HG03558 (cell line): ENCODE measurements at regions not wholly inside any gene's neighbourhood (a gene's known extent, or its start where the extent isn't known, plus 50 kb on each side); places are given as distances from the start of the nearest gene placed in this dataset.

Source experiments
- ATAC-seq: cut with Tn5 transposase; IDR thresholded peaks from one replicate; pipeline ENCODE4 v1.9.1; 2021; ENCODE audit warnings: moderate number of reproducible peaks; ENCODE audit not compliant: unreplicated experiment; ENCODE audit errors: extremely low read depth

- no peak for ATAC-seq
These were observed 54.7 kb downstream of the GLUD2 start for GRCh38 chrX:121102101-121102500.

DNA sequence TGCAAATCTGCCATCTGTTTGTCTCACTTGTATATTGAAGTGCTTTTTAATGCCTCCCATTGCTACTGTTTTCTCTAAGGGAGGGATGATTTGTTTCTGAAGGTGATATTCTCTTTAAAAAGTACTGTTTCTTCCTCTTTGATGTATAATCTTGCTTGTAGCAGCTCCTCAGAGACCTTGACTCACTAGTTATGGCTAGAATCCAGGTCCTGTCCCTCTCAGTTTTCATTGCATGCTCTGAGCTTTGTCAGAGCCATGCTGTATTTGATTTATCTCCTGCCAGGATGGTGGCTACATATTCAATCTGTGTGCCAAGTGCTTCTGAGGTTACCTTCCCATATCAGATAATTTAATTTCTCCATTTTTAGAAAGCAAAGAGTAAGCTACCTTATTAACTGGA, 56.0 kb downstream of the GLUD2 start:
- no peak for ATAC-seq

- ATAC-seq, result no peak
These were observed 59.2 kb downstream of the GLUD2 start for GRCh38 chrX:121106484-121107235.

- ATAC-seq, result no peak
These were observed 62.6 kb downstream of the GLUD2 start for GRCh38 chrX:121109986-121110385.

- no peak for ATAC-seq
These were observed 63.1 kb downstream of the GLUD2 start for GRCh38 chrX:121110536-121110935.

DNA sequence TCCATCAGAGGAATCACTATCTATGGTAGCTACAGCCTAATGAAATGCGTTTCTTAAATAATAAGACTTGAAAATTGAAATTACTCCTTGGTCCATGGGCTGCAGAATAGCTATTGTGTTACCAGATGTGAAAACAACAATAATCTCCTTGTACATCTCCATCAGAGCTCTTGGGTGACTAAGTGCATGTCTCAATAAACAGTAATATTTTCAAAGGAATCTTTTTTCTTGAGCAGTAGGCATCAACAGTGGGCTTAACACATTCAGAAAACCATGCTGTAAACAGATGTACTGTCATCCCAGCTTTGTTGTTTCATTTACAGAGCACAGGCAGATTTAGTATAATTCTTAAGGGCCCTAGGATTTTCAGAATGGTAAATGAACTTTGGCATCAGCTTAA, 67.3 kb downstream of the GLUD2 start:
- ATAC-seq, result no peak

GRCh38 chrX:121120690-121121605, 73.5 kb downstream of the GLUD2 start:
- no peak for ATAC-seq

DNA sequence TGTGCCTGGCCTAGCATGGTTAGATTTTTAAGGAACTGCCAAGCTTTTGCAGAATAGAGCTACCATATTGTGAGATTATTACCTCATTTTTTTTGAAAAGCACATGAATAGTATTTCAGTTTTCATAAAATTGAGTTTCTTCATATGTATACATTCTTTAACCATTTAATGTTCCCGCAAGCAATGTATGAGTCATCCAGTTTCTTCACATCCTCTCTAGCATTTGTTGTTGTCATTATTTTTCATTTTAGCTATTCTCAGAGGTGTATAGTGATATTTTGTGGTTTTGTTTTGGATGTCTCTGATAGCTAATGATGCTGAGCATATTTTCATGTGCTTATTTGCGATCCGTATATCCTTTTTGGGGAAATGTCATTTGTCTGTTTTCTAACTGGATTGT, 74.9 kb downstream of the GLUD2 start:
- ATAC-seq, result no peak

DNA sequence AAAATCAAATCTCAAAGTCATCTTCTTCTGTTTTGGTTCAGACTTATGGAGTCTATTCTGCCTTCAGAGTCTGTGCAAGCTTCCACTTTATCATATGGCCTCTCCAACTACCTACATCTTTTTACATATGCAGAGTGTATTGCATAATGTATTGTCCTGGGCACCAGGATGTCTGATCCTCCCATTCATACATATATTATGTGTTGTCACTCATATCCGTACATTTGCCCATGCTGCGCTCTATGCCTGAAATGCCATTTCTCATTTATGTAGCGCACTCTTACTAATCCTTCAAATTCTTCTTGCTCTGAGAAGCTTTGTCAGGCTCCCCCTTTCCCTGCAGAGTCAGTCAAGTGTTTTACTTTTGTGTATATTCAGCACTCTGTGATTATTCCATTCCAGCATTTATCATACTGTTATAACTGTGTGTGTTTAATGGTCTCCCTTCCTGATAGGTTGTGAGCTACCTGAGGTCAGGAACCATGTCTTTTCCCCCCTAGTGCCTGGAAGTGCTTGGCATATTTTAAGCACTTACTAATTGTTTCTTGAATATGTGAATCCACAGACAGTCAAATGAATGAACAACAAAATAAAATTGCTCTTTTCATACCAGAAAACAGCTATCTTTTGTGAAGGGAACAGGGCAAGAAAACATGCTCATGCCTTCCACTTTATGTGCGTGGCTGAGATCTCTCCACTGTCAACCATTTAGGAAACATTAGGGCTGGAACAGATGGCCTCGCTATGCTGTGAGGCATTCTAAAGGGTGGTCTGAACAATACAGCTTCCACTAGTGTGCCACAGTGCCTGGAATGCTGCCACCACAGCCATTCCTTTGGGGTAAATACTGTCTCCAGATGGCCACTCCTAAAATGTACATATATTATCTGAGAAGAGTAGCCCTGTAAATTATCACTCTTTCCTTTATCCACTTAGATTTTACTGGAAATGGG, 81.8 kb downstream of the GLUD2 start:
- ATAC-seq, result no peak

GRCh38 chrX:121132675-121133074, 85.3 kb downstream of the GLUD2 start:
- ATAC-seq, result no peak

DNA sequence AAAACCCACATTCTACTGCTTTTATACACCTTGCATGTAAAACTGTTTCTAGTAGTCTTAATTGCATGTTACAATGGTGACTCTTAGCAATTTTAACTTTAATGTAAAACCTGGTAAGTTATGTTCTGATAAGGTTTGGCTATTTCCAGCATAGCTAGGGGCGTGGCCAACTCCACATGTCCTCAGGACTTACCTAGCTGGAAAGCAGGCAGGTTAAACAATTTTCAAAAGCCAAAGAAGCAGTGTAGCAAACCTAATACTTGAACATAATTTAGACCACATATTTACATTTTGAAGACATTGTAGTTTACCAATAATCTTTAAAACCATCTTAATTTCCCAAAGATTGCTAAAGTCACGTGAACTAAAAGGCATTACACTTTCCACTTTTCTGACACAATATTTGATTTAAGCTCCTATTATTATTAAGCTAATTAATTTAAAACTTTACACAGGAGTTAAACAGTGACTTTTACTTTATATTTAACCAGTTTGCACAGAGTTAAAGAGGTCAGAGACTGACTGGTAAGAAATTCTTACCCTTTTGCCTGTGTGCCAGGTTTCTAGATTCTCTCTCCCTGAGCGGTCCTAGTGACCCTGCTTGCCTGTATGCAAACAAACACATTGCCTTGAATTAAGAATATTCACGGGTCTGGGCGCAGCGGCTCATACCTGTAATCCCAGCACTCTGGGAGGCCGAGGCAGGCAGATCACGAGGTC, 88.2 kb downstream of the GLUD2 start:
- no peak for ATAC-seq

DNA sequence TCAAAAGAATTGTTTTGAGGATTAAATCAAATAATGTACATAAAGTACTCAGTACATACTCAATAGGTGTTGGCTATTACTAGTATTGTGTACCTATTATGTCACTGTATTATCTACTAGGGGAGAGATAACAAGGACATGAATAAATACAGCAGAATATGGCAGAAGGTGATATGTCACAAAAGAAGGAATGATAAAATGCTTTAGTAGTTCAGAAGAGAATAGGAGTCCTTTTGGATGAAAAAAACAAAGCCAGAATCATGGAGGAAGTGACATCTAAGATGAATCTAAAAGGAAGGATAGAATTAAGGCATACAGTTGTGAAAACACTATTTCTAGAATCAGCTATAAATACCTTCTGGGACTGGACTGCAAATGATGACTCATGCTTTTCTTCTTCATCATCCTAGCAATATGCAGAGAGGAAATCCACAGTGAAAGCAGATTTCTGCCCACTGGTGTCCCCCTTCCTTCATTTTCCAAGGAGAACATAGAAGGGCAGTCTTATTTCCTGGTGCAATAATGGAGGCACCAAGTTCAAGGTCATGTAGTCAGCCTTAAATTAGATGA, 98.7 kb downstream of the GLUD2 start:
- ATAC-seq, result no peak

DNA sequence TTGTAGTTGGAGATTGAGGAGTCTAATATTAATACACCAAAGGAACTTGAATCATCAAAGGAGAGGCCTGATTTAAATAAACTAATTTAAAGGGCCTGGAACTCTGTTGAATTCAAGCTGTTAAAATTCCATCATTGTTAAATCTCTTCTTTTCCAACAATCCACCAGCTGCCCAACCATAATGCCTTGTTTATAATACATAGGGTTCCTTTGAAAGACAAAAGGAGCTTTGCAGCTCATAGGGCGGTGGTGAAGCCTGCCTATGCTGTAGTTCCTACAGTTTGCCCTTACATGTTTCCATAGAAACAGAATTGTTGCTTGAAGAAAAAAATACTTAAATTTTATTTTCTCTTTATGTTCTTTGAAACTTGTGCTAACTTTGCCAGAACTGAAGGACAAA, 102.8 kb downstream of the GLUD2 start:
- ATAC-seq, result no peak

- ATAC-seq, result no peak
These were observed 103.9 kb downstream of the GLUD2 start for GRCh38 chrX:121151293-121151692.

DNA sequence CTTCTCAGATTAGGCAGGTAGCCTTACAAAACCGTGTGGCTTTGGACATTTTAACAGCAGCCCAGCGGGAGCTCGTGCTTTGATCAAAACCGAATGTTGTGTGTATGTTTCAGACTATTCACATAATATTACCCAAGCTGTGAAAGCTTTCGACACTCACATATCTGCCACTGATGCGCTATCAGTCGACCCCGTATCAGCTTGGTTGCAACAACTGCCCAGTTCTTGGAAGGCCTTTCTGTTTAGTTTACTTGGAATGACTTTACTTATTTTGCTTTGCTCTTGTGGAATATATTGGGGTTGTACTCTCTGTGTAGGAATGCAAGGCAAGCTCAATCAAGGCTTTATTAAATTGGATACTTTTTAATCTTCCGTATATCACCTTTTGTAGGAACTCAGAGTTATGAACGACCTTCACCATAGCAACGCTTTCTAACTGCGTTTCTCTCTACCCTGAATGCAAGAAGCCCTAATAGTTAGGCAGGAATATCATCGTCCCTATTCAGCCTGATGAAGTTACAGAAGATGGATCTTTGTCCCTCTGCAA, 107.5 kb downstream of the GLUD2 start:
- no peak for ATAC-seq

GRCh38 chrX:121160987-121161386, 113.6 kb downstream of the GLUD2 start:
- ATAC-seq, result peak; percentile 75

DNA sequence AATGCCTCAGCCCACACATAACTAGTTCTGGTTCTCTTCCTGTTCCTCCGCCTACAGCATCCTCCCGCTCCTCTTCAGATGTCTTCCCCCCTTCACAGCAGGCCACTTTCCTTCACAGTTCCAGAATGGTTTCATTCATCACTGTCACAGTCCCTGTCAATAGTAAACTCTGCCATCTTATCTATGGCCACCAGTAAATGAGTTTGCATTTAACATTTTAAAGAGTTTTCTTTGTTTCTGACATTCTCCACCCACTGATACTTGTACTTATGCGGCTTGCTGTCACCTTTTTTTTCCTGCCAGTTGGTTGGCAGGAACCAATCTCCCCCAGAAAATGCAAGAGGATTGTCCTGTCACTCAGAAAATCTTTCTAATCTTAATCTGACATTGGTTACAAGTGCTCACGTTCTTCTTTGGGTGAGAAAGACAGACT, 114.1 kb downstream of the GLUD2 start:
- no peak for ATAC-seq

- ATAC-seq, result no peak
These were observed 116.0 kb downstream of the GLUD2 start for GRCh38 chrX:121163443-121163842.

GRCh38 chrX:121165930-121166359, 118.5 kb downstream of the GLUD2 start:
- ATAC-seq, result no peak
